ENCODE measurements at regions not wholly inside any gene's neighbourhood (a gene's known extent, or its start where the extent isn't known, plus 50 kb on each side); places are given as distances from the start of the nearest gene placed in this dataset.
"Not testable (repeated sequence)": the region's sequence is repeated elsewhere in the genome, so short reads cannot be mapped to it uniquely, and the experiment has no call there.

DNA sequence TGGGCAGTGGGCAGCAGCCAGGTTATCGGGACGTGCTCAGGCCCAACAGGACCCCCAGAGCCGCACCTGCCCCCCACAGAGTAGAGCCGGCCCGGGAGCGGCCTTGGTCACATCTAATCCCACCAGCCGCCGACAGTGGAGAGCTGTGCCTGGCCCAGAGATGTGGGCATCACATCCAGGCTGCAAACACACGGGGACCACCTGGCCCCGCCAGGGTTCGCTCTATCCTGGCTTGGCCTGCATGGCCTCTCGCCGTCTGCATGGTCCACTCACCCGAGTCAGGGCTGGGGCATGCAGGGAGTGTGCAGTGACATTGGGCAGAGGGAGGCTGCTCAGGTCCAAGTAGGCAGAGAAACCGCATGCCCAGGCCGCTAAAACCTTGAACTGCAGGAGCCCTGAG lies 144.9 kb downstream of the IGLL1 start:
- TF ChIP-seq, protein P1, sequence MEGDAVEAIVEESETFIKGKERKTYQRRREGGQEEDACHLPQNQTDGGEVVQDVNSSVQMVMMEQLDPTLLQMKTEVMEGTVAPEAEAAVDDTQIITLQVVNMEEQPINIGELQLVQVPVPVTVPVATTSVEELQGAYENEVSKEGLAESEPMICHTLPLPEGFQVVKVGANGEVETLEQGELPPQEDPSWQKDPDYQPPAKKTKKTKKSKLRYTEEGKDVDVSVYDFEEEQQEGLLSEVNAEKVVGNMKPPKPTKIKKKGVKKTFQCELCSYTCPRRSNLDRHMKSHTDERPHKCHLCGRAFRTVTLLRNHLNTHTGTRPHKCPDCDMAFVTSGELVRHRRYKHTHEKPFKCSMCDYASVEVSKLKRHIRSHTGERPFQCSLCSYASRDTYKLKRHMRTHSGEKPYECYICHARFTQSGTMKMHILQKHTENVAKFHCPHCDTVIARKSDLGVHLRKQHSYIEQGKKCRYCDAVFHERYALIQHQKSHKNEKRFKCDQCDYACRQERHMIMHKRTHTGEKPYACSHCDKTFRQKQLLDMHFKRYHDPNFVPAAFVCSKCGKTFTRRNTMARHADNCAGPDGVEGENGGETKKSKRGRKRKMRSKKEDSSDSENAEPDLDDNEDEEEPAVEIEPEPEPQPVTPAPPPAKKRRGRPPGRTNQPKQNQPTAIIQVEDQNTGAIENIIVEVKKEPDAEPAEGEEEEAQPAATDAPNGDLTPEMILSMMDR (IDR thresholded peaks at IDR 0.05; ENCODE audit: low read length) = not testable (repeated sequence)
- not testable (repeated sequence) for TF ChIP-seq EZH2phosphoT487 (IDR thresholded peaks at IDR 0.05; ENCODE audit: low read length)
